RWPE1 (cell line): ENCODE measurements at regions not wholly inside any gene's neighbourhood (a gene's known extent, or its start where the extent isn't known, plus 50 kb on each side); places are given as distances from the start of the nearest gene placed in this dataset.

Experiments used
- CTCF ChIA-PET: fragments of 350-600 bp; sonication (Branson Sonifier 250); formaldehyde crosslinking; extraction: SDS; loops from one replicate; lab custom pipeline; 2021; lab: Yijun Ruan, JAX
- POLR2A ChIA-PET: fragments of 400-600 bp; formaldehyde crosslinking; extraction: SDS; loops from one replicate; lab custom pipeline; 2020; ENCODE audit warnings: antibody characterized with exemption; ENCODE audit not compliant: low non-redundant PET; lab: Yijun Ruan, JAX
- DNase-seq: peaks from one replicate; pipeline ENCODE4 v3.0.0; 2012; ENCODE audit warnings: low spot score
- H3K27ac ChIP-seq: fragments of 450-650 bp; 2 replicates; pipeline ENCODE4 v1.5.1; 2017
- CTCF ChIP-seq: fragments of 450-650 bp; conservative IDR thresholded peaks from 2 replicates; pipeline ENCODE4 v1.5.1; 2017; ENCODE audit warnings: low read depth, mild to moderate bottlenecking

GRCh38 chr20:4457566-4458543, 208.8 kb upstream of the ADRA1D start:
- no peak for TF ChIP-seq CTCF
- ChIA-PET CTCF (no interaction called here), POLR2A (no interaction called here)
- peak; percentile 37 for DNase-seq
- H3K27ac ChIP-seq = no peak overlapping the region

GRCh38 chr20:4455996-4456395, 206.9 kb upstream of the ADRA1D start:
- CTCF ChIA-PET = interaction anchor here (0.6 kb wide), 1 partner anchor 124 kb away, joined by 5 read pairs; no protein-coding TSS in a partner anchor
- no peak overlapping the region for H3K27ac ChIP-seq
- POLR2A ChIA-PET = no interaction called here
- no peak for TF ChIP-seq CTCF
- no peak for DNase-seq

GRCh38 chr20:4455301-4455701, 206.2 kb upstream of the ADRA1D start:
- no peak overlapping the region for H3K27ac ChIP-seq
- peak; percentile 47 for DNase-seq
- TF ChIP-seq CTCF = no peak
- ChIA-PET POLR2A (no interaction called here), CTCF (no interaction called here)

- ChIA-PET POLR2A (no interaction called here), CTCF (no interaction called here)
- TF ChIP-seq CTCF = no peak
- DNase-seq = no peak
- H3K27ac ChIP-seq = no peak overlapping the region
These were observed 205.0 kb upstream of the ADRA1D start for GRCh38 chr20:4454111-4454510.

- no peak overlapping the region for H3K27ac ChIP-seq
- no peak for DNase-seq
- TF ChIP-seq CTCF = no peak
- ChIA-PET POLR2A (no interaction called here), CTCF (no interaction called here)
These were observed 204.3 kb upstream of the ADRA1D start for GRCh38 chr20:4453359-4453758.

GRCh38 chr20:4451487-4452081, 202.5 kb upstream of the ADRA1D start:
- ChIA-PET CTCF (no interaction called here), POLR2A (no interaction called here)
- DNase-seq = peak; percentile 67

More at GRCh38 chr20:4451487-4452081, 202.5 kb upstream of the ADRA1D start:
- TF ChIP-seq CTCF = no peak
- H3K27ac ChIP-seq = peak overlapping the region; percentile 27; the same call in 1 of the 2 replicates
